Trophoblast cell (in vitro differentiated cells and primary cell): ENCODE measurements at regions not wholly inside any gene's neighbourhood (a gene's known extent, or its start where the extent isn't known, plus 50 kb on each side); places are given as distances from the start of the nearest gene placed in this dataset.

Experiments
- DNase-seq, 2 donors: peaks; one replicate each; pipeline ENCODE4 v3.0.0-alpha.2; 2016
- H2AFZ ChIP-seq: 2 replicates; pipeline ENCODE4 v1.6.1; 2013; ENCODE audit warnings: low read length, moderate library complexity, mild to moderate bottlenecking; ENCODE audit not compliant: insufficient read depth, poor library complexity
- H2AK5ac ChIP-seq: 2 replicates; pipeline ENCODE4 v1.6.1; 2013; ENCODE audit warnings: mild to moderate bottlenecking, low read length
- H2BK120ac ChIP-seq: 2 replicates; pipeline ENCODE4 v1.6.1; 2013; ENCODE audit warnings: low read length, mild to moderate bottlenecking, moderate library complexity; ENCODE audit not compliant: insufficient read depth, poor library complexity
- H2BK12ac ChIP-seq: 2 replicates; pipeline ENCODE4 v1.6.1; 2013; ENCODE audit warnings: mild to moderate bottlenecking, low read length, moderate library complexity
- H2BK5ac ChIP-seq: 2 replicates; pipeline ENCODE4 v1.6.1; 2013; ENCODE audit warnings: low read length, low read depth, moderate library complexity, mild to moderate bottlenecking; ENCODE audit not compliant: poor library complexity
- H3K14ac ChIP-seq: 2 replicates; pipeline ENCODE4 v1.6.1; 2013; ENCODE audit warnings: mild to moderate bottlenecking, low read length
- H3K18ac ChIP-seq: 2 replicates; pipeline ENCODE4 v1.6.1; 2013; ENCODE audit warnings: mild to moderate bottlenecking, low read length
- H3K23ac ChIP-seq: 2 replicates; pipeline ENCODE4 v1.6.1; 2013; ENCODE audit warnings: low read length
- H3K27ac ChIP-seq: 2 replicates; pipeline ENCODE4 v1.5.1; 2013; ENCODE audit warnings: low read depth, mild to moderate bottlenecking, inconsistent platforms, low read length, moderate library complexity
- H3K27me3 ChIP-seq: 2 replicates; pipeline ENCODE4 v1.6.1; 2013; ENCODE audit warnings: inconsistent platforms, mild to moderate bottlenecking, low read length, moderate library complexity; ENCODE audit not compliant: insufficient read depth
- H3K36me3 ChIP-seq, 2 experiments: 1 replicate in 1 of 2; 2 replicates in 1 of 2; pipeline ENCODE4 v1.6.1; 2013; ENCODE audit warnings: low read length in 2 of 2, mild to moderate bottlenecking in 2 of 2, moderate library complexity in 1 of 2; ENCODE audit not compliant: insufficient read depth in 2 of 2, control insufficient read depth in 1 of 2
- H3K4ac ChIP-seq: 2 replicates; pipeline ENCODE4 v1.6.1; 2013; ENCODE audit warnings: low read depth, mild to moderate bottlenecking, low read length, moderate library complexity
- H3K4me1 ChIP-seq, 2 experiments: 1 replicate in 1 of 2; 2 replicates in 1 of 2; pipeline ENCODE4 v1.6.1; 2013; ENCODE audit warnings: low read length in 2 of 2, mild to moderate bottlenecking in 2 of 2, moderate library complexity in 1 of 2; ENCODE audit not compliant: insufficient read depth in 2 of 2, control insufficient read depth in 1 of 2
- H3K4me2 ChIP-seq: 2 replicates; pipeline ENCODE4 v1.6.1; 2013; ENCODE audit warnings: inconsistent platforms, mild to moderate bottlenecking, low read length, moderate library complexity
- H3K4me3 ChIP-seq: 2 replicates; pipeline ENCODE4 v1.5.1; 2013; ENCODE audit warnings: mild to moderate bottlenecking, low read depth, low read length, inconsistent platforms
- H3K79me1 ChIP-seq: one replicate; pipeline ENCODE4 v1.6.1; 2013; ENCODE audit warnings: low read length
- H3K79me2 ChIP-seq: 2 replicates; pipeline ENCODE4 v1.6.1; 2013; ENCODE audit warnings: low read length, mild to moderate bottlenecking; ENCODE audit not compliant: control insufficient read depth, insufficient read depth, poor library complexity
- H3K9ac ChIP-seq: 2 replicates; pipeline ENCODE4 v1.6.1; 2013; ENCODE audit warnings: mild to moderate bottlenecking, low read length
- H3K9me3 ChIP-seq: 2 replicates; pipeline ENCODE4 v1.6.1; 2013; ENCODE audit warnings: low read depth, mild to moderate bottlenecking, control low read depth, inconsistent platforms, low read length; ENCODE audit not compliant: insufficient read depth
- H4K12ac ChIP-seq: 2 replicates; pipeline ENCODE4 v1.6.1; 2013; ENCODE audit warnings: low read depth, mild to moderate bottlenecking, low read length, moderate library complexity
- H4K8ac ChIP-seq: 2 replicates; pipeline ENCODE4 v1.6.1; 2013; ENCODE audit warnings: low read depth, mild to moderate bottlenecking, low read length, moderate library complexity
- H4K91ac ChIP-seq: one replicate; pipeline ENCODE4 v1.6.1; 2013; ENCODE audit warnings: low read depth, mild to moderate bottlenecking, low read length, moderate library complexity
- WGBS: extraction: QIAGEN DNeasy Blood & Tissue Kit; methylation state at CpG from one replicate; pipeline ENCODE4 v1.1.7; 2013; ENCODE audit warnings: missing lambda C conversion rate; ENCODE audit not compliant: insufficient read length, insufficient coverage; ENCODE audit errors: extremely low coverage; 5-methylcytosine and 5-hydroxymethylcytosine counted together

DNA sequence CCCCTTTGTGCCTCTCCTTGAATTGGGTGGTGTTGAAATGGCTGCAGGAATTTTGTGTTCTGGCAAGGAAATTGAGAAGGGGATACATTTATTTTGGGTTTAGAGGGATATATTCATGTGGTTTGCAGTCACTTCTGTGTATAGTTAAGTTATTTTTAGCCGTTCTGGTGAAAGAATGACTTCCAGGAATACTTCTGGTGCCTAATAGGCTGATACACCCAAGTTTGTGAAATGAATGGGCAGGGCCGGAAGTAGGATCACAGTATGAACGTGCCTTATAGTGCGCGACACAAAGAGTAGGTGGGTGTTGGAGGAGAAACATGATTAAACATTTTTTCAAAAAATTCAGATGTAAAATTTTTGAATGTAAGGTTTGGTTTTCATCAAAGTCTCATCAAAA is 168.6 kb upstream of the ATP5MC3 start:
- H3K36me3 ChIP-seq: no peaks in the 10 kb centered on the region
- H3K9me3 ChIP-seq: no peaks in the 10 kb centered on the region
- H3K79me1 ChIP-seq: no peaks in the 10 kb centered on the region
- no peak overlapping the region for H2BK12ac ChIP-seq
- H2BK5ac ChIP-seq: no peak overlapping the region
- no peaks in the 10 kb centered on the region for H3K27me3 ChIP-seq
- H4K91ac ChIP-seq: no peak overlapping the region
- H3K4me3 ChIP-seq: no peak overlapping the region
- WGBS: no CpG with 5 or more reads among the region's 5 CpGs
- H3K27ac ChIP-seq: no peak overlapping the region
- H2AFZ ChIP-seq: no peak overlapping the region
- H3K4ac ChIP-seq: no peak overlapping the region
- no peak overlapping the region for H3K18ac ChIP-seq
- H3K4me2 ChIP-seq: no peak overlapping the region
- H3K9ac ChIP-seq: no peak overlapping the region
- no peak for DNase-seq
- no peaks in the 10 kb centered on the region for H3K79me2 ChIP-seq
- H2AK5ac ChIP-seq: no peak overlapping the region
- H3K23ac ChIP-seq: no peak overlapping the region
- H4K12ac ChIP-seq: no peak overlapping the region
- no peak overlapping the region for H3K14ac ChIP-seq
- H4K8ac ChIP-seq: no peak overlapping the region
- peaks cover 4 to 9% of the 10 kb centered on the region in 2 experiments for H3K4me1 ChIP-seq
- no peak overlapping the region for H2BK120ac ChIP-seq

DNA sequence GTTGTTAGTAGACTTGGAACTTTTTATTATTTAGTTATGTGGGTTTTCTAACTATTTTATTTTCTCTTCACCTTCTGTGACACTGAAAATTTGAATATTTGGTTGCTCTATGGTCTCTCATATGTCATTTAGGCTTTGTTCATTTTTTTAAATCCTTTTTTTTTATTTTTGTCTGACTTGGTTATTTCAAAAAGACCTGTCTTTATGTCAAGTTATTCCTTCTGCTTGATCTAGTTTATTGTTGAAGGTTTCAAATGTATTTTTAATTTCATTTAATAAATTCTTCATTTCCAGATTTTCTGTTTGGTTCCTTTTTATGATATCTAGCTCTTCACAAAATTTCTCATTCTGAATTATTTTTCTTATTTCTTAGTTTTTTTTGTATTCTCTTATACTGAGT is 160.6 kb upstream of the ATP5MC3 start:
- H3K36me3 ChIP-seq: no peaks in the 10 kb centered on the region
- H4K8ac ChIP-seq: no peak overlapping the region
- no peak overlapping the region for H2BK12ac ChIP-seq

DNA sequence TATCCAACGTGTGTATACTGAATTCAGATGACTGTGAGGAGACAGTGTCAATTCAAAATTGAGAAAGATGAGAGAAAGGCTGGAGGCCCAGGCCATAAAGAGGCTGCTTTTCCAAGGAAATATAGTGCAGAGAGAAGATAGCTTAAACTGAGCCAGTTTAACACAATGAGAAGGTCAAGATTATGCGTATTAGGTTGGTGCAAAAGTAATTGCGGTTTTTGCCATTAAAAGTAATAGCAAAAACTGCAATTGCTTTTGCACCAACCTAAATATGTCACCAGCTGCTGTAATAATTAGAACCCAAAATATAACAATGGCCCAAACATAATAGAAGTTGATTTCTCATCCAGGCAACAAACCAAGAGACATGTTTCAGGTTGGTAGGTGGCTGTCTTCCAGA is 148.7 kb upstream of the ATP5MC3 start:
- WGBS: no CpG with 5 or more reads among the region's 3 CpGs

More for the DNA sequence above, 160.6 kb upstream of the ATP5MC3 start:
- Histone ChIP-seq H3K4ac (no peak overlapping the region), H2AK5ac (no peak overlapping the region), H3K79me2 (no peaks in the 10 kb centered on the region), H3K14ac (no peak overlapping the region), H3K4me3 (no peak overlapping the region), H4K91ac (no peak overlapping the region), H3K4me2 (no peak overlapping the region), H3K18ac (no peak overlapping the region), H2BK120ac (no peak overlapping the region), H2BK5ac (no peak overlapping the region), H3K27me3 (no peaks in the 10 kb centered on the region), H3K27ac (no peak overlapping the region), H3K23ac (no peak overlapping the region), H3K9me3 (peaks cover 5% of the 10 kb centered on the region), H2AFZ (no peak overlapping the region), H3K79me1 (no peaks in the 10 kb centered on the region), H3K4me1 (no peaks in the 10 kb centered on the region), H3K9ac (no peak overlapping the region), H4K12ac (no peak overlapping the region)
- no peak for DNase-seq

DNA sequence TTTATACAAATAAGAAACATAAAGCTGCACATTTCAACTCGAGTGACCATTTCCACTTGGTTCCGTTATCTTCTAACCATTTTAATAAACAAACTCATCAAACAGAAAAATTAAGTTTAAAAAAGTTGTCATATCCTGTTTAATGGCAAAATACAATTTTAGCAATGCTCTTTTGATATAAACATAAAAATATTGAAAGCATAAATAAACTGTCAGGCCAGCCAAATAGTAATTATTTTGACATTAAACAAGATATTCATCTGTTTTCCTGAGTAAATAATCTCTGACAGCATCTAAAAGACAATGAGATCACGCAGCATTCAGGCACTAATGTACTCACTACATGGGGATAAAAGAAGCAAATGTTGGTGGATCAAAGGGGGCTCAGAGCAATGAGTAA is 145.3 kb upstream of the ATP5MC3 start:
- Histone ChIP-seq H3K4me3 (no peak overlapping the region), H3K36me3 (no peaks in the 10 kb centered on the region), H3K4ac (no peak overlapping the region), H2AK5ac (no peak overlapping the region), H2BK12ac (no peak overlapping the region), H2BK5ac (no peak overlapping the region), H3K18ac (no peak overlapping the region), H3K14ac (no peak overlapping the region), H3K9me3 (no peaks in the 10 kb centered on the region), H2BK120ac (no peak overlapping the region), H4K8ac (no peak overlapping the region), H3K79me2 (no peaks in the 10 kb centered on the region), H4K12ac (no peak overlapping the region), H3K4me2 (no peak overlapping the region), H3K27ac (no peak overlapping the region), H3K79me1 (no peaks in the 10 kb centered on the region), H3K27me3 (no peaks in the 10 kb centered on the region), H2AFZ (no peak overlapping the region), H4K91ac (no peak overlapping the region), H3K4me1 (no peaks in the 10 kb centered on the region), H3K9ac (no peak overlapping the region), H3K23ac (no peak overlapping the region)
- WGBS: no CpG with 5 or more reads among the region's 3 CpGs
- DNase-seq: no peak

More for the DNA sequence above, 148.7 kb upstream of the ATP5MC3 start:
- Histone ChIP-seq H3K27ac (no peak overlapping the region), H3K4me1 (no peaks in the 10 kb centered on the region), H3K9me3 (no peaks in the 10 kb centered on the region), H2AK5ac (no peak overlapping the region), H2BK120ac (no peak overlapping the region), H2BK12ac (no peak overlapping the region), H3K4ac (no peak overlapping the region), H3K9ac (no peak overlapping the region), H2BK5ac (no peak overlapping the region), H3K14ac (no peak overlapping the region), H4K12ac (no peak overlapping the region), H2AFZ (no peak overlapping the region), H3K4me3 (no peak overlapping the region), H4K91ac (no peak overlapping the region), H3K79me2 (no peaks in the 10 kb centered on the region), H3K27me3 (no peaks in the 10 kb centered on the region), H4K8ac (no peak overlapping the region), H3K79me1 (no peaks in the 10 kb centered on the region), H3K23ac (no peak overlapping the region), H3K18ac (no peak overlapping the region), H3K4me2 (no peak overlapping the region), H3K36me3 (no peaks in the 10 kb centered on the region)
- DNase-seq: no peak
